ENCODE measurements at regions not wholly inside any gene's neighbourhood (a gene's known extent, or its start where the extent isn't known, plus 50 kb on each side); places are given as distances from the start of the nearest gene placed in this dataset.

DNA sequence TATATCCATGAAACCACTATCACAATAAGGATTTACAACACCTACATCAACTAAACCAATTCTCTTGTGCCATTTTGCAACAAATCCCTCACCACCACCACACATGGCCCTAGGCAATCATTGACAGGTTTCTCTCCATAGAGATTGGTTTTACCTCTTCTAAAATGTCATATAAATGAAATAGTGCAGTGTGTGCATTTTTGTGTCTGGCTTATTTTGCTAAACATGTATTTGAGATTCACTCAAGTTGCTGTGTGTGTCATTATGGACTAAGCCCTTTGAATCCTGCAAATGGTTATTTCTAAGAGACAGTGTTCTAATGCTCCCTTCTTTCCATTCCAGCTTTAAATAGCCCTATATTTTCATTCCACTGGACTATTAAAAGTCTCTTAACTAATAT lies 179.7 kb upstream of the LRRC7 start:
- TF ChIP-seq, protein P1, sequence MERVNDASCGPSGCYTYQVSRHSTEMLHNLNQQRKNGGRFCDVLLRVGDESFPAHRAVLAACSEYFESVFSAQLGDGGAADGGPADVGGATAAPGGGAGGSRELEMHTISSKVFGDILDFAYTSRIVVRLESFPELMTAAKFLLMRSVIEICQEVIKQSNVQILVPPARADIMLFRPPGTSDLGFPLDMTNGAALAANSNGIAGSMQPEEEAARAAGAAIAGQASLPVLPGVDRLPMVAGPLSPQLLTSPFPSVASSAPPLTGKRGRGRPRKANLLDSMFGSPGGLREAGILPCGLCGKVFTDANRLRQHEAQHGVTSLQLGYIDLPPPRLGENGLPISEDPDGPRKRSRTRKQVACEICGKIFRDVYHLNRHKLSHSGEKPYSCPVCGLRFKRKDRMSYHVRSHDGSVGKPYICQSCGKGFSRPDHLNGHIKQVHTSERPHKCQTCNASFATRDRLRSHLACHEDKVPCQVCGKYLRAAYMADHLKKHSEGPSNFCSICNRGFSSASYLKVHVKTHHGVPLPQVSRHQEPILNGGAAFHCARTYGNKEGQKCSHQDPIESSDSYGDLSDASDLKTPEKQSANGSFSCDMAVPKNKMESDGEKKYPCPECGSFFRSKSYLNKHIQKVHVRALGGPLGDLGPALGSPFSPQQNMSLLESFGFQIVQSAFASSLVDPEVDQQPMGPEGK (CRISPR knock-in tag; IDR thresholded peaks at IDR 0.05; ENCODE audit: borderline replicate concordance) = no peak
- TF ChIP-seq, protein P2, sequence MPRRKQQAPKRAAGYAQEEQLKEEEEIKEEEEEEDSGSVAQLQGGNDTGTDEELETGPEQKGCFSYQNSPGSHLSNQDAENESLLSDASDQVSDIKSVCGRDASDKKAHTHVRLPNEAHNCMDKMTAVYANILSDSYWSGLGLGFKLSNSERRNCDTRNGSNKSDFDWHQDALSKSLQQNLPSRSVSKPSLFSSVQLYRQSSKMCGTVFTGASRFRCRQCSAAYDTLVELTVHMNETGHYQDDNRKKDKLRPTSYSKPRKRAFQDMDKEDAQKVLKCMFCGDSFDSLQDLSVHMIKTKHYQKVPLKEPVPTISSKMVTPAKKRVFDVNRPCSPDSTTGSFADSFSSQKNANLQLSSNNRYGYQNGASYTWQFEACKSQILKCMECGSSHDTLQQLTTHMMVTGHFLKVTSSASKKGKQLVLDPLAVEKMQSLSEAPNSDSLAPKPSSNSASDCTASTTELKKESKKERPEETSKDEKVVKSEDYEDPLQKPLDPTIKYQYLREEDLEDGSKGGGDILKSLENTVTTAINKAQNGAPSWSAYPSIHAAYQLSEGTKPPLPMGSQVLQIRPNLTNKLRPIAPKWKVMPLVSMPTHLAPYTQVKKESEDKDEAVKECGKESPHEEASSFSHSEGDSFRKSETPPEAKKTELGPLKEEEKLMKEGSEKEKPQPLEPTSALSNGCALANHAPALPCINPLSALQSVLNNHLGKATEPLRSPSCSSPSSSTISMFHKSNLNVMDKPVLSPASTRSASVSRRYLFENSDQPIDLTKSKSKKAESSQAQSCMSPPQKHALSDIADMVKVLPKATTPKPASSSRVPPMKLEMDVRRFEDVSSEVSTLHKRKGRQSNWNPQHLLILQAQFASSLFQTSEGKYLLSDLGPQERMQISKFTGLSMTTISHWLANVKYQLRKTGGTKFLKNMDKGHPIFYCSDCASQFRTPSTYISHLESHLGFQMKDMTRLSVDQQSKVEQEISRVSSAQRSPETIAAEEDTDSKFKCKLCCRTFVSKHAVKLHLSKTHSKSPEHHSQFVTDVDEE (CRISPR knock-in tag; IDR thresholded peaks at IDR 0.05) = no peak
- TF ChIP-seq CSDC2 (CRISPR knock-in tag; IDR thresholded peaks at IDR 0.05) = no peak
- TF ChIP-seq, protein P3, sequence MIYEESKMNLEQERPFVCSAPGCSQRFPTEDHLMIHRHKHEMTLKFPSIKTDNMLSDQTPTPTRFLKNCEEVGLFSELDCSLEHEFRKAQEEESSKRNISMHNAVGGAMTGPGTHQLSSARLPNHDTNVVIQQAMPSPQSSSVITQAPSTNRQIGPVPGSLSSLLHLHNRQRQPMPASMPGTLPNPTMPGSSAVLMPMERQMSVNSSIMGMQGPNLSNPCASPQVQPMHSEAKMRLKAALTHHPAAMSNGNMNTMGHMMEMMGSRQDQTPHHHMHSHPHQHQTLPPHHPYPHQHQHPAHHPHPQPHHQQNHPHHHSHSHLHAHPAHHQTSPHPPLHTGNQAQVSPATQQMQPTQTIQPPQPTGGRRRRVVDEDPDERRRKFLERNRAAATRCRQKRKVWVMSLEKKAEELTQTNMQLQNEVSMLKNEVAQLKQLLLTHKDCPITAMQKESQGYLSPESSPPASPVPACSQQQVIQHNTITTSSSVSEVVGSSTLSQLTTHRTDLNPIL (CRISPR knock-in tag; IDR thresholded peaks at IDR 0.05; ENCODE audit: low read depth) = no peak
- no peak for TF ChIP-seq BACH2 (CRISPR knock-in tag; IDR thresholded peaks at IDR 0.05; ENCODE audit: borderline replicate concordance)
- TF ChIP-seq, protein P4, sequence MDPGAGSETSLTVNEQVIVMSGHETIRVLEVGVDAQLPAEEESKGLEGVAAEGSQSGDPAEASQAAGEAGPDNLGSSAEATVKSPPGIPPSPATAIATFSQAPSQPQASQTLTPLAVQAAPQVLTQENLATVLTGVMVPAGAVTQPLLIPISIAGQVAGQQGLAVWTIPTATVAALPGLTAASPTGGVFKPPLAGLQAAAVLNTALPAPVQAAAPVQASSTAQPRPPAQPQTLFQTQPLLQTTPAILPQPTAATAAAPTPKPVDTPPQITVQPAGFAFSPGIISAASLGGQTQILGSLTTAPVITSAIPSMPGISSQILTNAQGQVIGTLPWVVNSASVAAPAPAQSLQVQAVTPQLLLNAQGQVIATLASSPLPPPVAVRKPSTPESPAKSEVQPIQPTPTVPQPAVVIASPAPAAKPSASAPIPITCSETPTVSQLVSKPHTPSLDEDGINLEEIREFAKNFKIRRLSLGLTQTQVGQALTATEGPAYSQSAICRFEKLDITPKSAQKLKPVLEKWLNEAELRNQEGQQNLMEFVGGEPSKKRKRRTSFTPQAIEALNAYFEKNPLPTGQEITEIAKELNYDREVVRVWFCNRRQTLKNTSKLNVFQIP (CRISPR knock-in tag; IDR thresholded peaks at IDR 0.05; ENCODE audit: borderline replicate concordance, low read depth) = no peak
- TF ChIP-seq ZFP3 (CRISPR knock-in tag; IDR thresholded peaks at IDR 0.05) = no peak
- TF ChIP-seq ZNF565 (CRISPR knock-in tag; conservative IDR thresholded peaks at IDR 0.05; ENCODE audit: low read depth) = no peak
- no peak for TF ChIP-seq ARNTL (CRISPR knock-in tag; IDR thresholded peaks at IDR 0.05; ENCODE audit: borderline replicate concordance, low read depth)
